HG02610 (cell line): ENCODE measurements at regions not wholly inside any gene's neighbourhood (a gene's known extent, or its start where the extent isn't known, plus 50 kb on each side); places are given as distances from the start of the nearest gene placed in this dataset.

ENCODE experiments used
- ATAC-seq: cut with Tn5 transposase; IDR thresholded peaks from one replicate; pipeline ENCODE4 v1.9.1; 2021; ENCODE audit warnings: mild to moderate bottlenecking, moderate library complexity; ENCODE audit not compliant: unreplicated experiment

GRCh38 chr16:51815523-51815922 lies 664.5 kb upstream of the SALL1 start:
- ATAC-seq: no peak

GRCh38 chr16:51814617-51815016 lies 663.5 kb upstream of the SALL1 start:
- ATAC-seq: no peak

- no peak for ATAC-seq
Measured at GRCh38 chr16:51813609-51814008, 662.5 kb upstream of the SALL1 start.

GRCh38 chr16:51812945-51813344 lies 661.9 kb upstream of the SALL1 start:
- ATAC-seq: no peak

GRCh38 chr16:51807551-51807950 lies 656.5 kb upstream of the SALL1 start:
- ATAC-seq: no peak

GRCh38 chr16:51801635-51802034 lies 650.6 kb upstream of the SALL1 start:
- ATAC-seq: no peak

GRCh38 chr16:51797669-51798259 lies 646.7 kb upstream of the SALL1 start:
- ATAC-seq: no peak

GRCh38 chr16:51779240-51779639 lies 628.2 kb upstream of the SALL1 start:
- no peak for ATAC-seq

- ATAC-seq: no peak
Measured at GRCh38 chr16:51773071-51773890, 622.2 kb upstream of the SALL1 start.

GRCh38 chr16:51766739-51767138 lies 615.7 kb upstream of the SALL1 start:
- no peak for ATAC-seq

- no peak for ATAC-seq
Measured at GRCh38 chr16:51763072-51763661, 612.1 kb upstream of the SALL1 start.

GRCh38 chr16:51762081-51762996 lies 611.3 kb upstream of the SALL1 start:
- ATAC-seq: peak; percentile 92

GRCh38 chr16:51761001-51761400 lies 609.9 kb upstream of the SALL1 start:
- no peak for ATAC-seq

GRCh38 chr16:51759999-51760398 lies 608.9 kb upstream of the SALL1 start:
- no peak for ATAC-seq

GRCh38 chr16:51759329-51759728 lies 608.3 kb upstream of the SALL1 start:
- no peak for ATAC-seq

GRCh38 chr16:51757921-51758479 lies 606.9 kb upstream of the SALL1 start:
- no peak for ATAC-seq

- no peak for ATAC-seq
Measured at GRCh38 chr16:51757505-51757904, 606.4 kb upstream of the SALL1 start.

- ATAC-seq: no peak
Measured at GRCh38 chr16:51757124-51757470, 606.0 kb upstream of the SALL1 start.

- ATAC-seq: no peak
Measured at GRCh38 chr16:51756447-51757123, 605.5 kb upstream of the SALL1 start.

GRCh38 chr16:51755577-51756355 lies 604.7 kb upstream of the SALL1 start:
- no peak for ATAC-seq
